Heart left ventricle (tissue), 16 donors: ENCODE measurements at regions not wholly inside any gene's neighbourhood (a gene's known extent, or its start where the extent isn't known, plus 50 kb on each side); places are given as distances from the start of the nearest gene placed in this dataset.
A peak's percentile ranks its signal among the peaks of the same experiment; 100 is the strongest.
"Not testable (repeated sequence)": the region's sequence is repeated elsewhere in the genome, so short reads cannot be mapped to it uniquely, and the experiment has no call there.

Experiments used
- ATAC-seq, 4 donors: fragments of 200-7000 bp; cut with Tn5 transposase; one replicate each; pipeline ENCODE4 v1.9.1; 2020 to 2022; ENCODE audit warnings: moderate library complexity in 4 of 4, mild to moderate bottlenecking in 3 of 4, moderate number of reproducible peaks in 1 of 4
- DNase-seq, 5 donors: peaks; one replicate each; pipeline ENCODE4 v3.0.0-alpha.2; 2020
- H3K27ac ChIP-seq, 12 donors: fragments of 200-600 bp; sonication (generic) in 4 of 12; one replicate each; pipeline versions ENCODE4 v1.5.0 to v1.8.0; 2016 to 2022; ENCODE audit warnings: mild to moderate bottlenecking in 2 of 12
- H3K27me3 ChIP-seq, 9 donors: fragments of 200-600 bp; sonication (generic) in 2 of 9; one replicate each; pipeline versions ENCODE4 v1.5.1 to v1.8.0; 2016 to 2022; ENCODE audit warnings: mild to moderate bottlenecking in 3 of 9
- H3K36me3 ChIP-seq, 9 donors: fragments of 200-600 bp; sonication (generic) in 2 of 9; one replicate each; pipeline versions ENCODE4 v1.5.0 to v1.8.0; 2018 to 2022; ENCODE audit warnings: mild to moderate bottlenecking in 2 of 9
- H3K4me1 ChIP-seq, 12 donors: fragments of 200-600 bp; sonication (generic) in 4 of 12; one replicate each; pipeline versions ENCODE4 v1.5.0 to v1.8.0; 2016 to 2022; ENCODE audit warnings: mild to moderate bottlenecking in 3 of 12
- H3K4me3 ChIP-seq, 12 donors: fragments of 200-600 bp; sonication (generic) in 4 of 12; one replicate each; pipeline versions ENCODE4 v1.5.0 to v1.8.0; 2017 to 2022; ENCODE audit warnings: mild to moderate bottlenecking in 9 of 12, moderate library complexity in 4 of 12
- H3K9me3 ChIP-seq, 12 donors: fragments of 200-600 bp; sonication (generic) in 4 of 12; one replicate each; pipeline versions ENCODE4 v1.5.0 to v1.8.0; 2016 to 2022; ENCODE audit warnings: mild to moderate bottlenecking in 1 of 12
- POLR2A ChIP-seq, 2 donors: fragments of 450-650 bp; IDR thresholded peaks; one replicate each; pipeline ENCODE4 v1.6.1; 2017; ENCODE audit warnings: antibody characterized with exemption in 2 of 2, mild to moderate bottlenecking in 2 of 2, moderate library complexity in 2 of 2
- WGBS, 4 donors: extraction: QIAGEN DNeasy Blood & Tissue Kit in 2 of 4; methylation state at CpG; one replicate each; pipeline versions ENCODE4 v1.1.5 to v1.1.7; 2013 to 2018; 5-methylcytosine and 5-hydroxymethylcytosine counted together
- intact Hi-C, 10 donors: fragments of 100-400 bp; cut with DNase I; formaldehyde crosslinking; loops; one replicate each; pipeline versions ENCODE4 v1.11.1 to v1.14.2; 2022
- TF ChIP-seq, protein P1 (sequence below), 12 donors: fragments of 200-600 bp; sonication (generic) in 4 of 12; IDR thresholded peaks; one replicate each; pipeline versions ENCODE4 v1.5.0 to v1.8.0; 2018 to 2022; ENCODE audit warnings: antibody characterized with exemption in 12 of 12, mild to moderate bottlenecking in 5 of 12
- donor health status: ischemic (EF 13 %, LVEDD 7.1; RV severe dilation, severe dysfunction).
- donor health status: healthy with polysubstance abuse.
- donor health status: DM: no; HTN: yes; CAD: no.
- donor health status: DM: no; HTN: no; CAD: no.
- donor health status: ischemic (EF 25% LVEDD 6.9; RV normal size, moderate dysfunction).
- donor health status: ischemic (EF 25% LVEDD 5.7; RV mildly dilated, moderate dysfunction).
- donor health status: healthy.
- donor health status: DM: yes; HTN: yes; CAD: no.
- donor health status: ischemic (EF 35%, LVEDD 5.7; RV mildly dilated, moderate dysfunction).
- donor health status: nonischemic (EF 11% LVEDD 7.7; RV severe dilation, severe dysfunction).
- donor health status: DM: yes; HTN: yes; CAD: no.
- donor health status: PGD.
- donor health status: ischemic (EF 29% LVEDD 5.4; RV normal size, mild dysfunction).
- donor health status: nonischemic (EF 23%, LVEDD 6.1; RV moderate dilation, normal function).

DNA sequence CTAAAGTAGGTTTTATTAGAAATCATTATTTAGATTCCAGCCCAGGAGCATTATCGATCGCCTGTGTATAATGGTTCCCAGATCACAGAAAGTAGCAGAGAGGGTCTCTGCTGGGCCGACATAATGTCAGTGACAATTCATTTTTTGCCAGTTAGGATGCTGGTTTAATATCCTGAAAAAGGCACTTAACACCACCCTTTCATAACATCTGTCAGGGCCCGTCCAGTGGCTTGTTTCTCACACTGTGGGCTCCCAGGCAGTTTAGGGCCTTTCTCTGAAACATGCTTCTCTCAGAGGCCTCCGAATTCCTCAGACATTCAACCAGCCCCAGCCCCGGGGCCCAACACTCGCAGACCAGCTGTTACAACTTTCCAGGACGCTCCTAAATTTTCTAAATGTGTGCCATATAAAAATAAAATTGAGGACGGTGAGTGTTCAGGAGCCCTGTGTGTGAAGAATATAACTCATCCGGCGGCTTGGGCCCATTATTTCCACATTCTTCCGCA is 108.6 kb upstream of the EYA4 start:
- intact Hi-C loops = loop anchor here in 2 of 10 donors (10.0 kb wide), 2 partner anchors 68 to 168 kb away; no protein-coding TSS in a partner anchor
- no peaks in the 10 kb centered on the region for H3K27me3 ChIP-seq
- no peaks in the 10 kb centered on the region for H3K9me3 ChIP-seq
- peaks cover 0 to 27% (median 1%) of the 10 kb centered on the region in 12 donors for H3K4me1 ChIP-seq
- no peak overlapping the region for H3K4me3 ChIP-seq
- TF ChIP-seq, protein P1, sequence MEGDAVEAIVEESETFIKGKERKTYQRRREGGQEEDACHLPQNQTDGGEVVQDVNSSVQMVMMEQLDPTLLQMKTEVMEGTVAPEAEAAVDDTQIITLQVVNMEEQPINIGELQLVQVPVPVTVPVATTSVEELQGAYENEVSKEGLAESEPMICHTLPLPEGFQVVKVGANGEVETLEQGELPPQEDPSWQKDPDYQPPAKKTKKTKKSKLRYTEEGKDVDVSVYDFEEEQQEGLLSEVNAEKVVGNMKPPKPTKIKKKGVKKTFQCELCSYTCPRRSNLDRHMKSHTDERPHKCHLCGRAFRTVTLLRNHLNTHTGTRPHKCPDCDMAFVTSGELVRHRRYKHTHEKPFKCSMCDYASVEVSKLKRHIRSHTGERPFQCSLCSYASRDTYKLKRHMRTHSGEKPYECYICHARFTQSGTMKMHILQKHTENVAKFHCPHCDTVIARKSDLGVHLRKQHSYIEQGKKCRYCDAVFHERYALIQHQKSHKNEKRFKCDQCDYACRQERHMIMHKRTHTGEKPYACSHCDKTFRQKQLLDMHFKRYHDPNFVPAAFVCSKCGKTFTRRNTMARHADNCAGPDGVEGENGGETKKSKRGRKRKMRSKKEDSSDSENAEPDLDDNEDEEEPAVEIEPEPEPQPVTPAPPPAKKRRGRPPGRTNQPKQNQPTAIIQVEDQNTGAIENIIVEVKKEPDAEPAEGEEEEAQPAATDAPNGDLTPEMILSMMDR (IDR thresholded peaks at IDR 0.05) = no peak
- no peak for TF ChIP-seq POLR2A (IDR thresholded peaks at IDR 0.05)
- H3K27ac ChIP-seq = peak overlapping the region in 4 of 12 donors; percentile 63 to 86 (median 80)
- no peak for ATAC-seq
- 84 to 87% (median 86%) methylated on average over 12 of the region's 12 CpGs for WGBS, 4 donors
- no peak for DNase-seq
- H3K36me3 ChIP-seq = no peaks in the 10 kb centered on the region

DNA sequence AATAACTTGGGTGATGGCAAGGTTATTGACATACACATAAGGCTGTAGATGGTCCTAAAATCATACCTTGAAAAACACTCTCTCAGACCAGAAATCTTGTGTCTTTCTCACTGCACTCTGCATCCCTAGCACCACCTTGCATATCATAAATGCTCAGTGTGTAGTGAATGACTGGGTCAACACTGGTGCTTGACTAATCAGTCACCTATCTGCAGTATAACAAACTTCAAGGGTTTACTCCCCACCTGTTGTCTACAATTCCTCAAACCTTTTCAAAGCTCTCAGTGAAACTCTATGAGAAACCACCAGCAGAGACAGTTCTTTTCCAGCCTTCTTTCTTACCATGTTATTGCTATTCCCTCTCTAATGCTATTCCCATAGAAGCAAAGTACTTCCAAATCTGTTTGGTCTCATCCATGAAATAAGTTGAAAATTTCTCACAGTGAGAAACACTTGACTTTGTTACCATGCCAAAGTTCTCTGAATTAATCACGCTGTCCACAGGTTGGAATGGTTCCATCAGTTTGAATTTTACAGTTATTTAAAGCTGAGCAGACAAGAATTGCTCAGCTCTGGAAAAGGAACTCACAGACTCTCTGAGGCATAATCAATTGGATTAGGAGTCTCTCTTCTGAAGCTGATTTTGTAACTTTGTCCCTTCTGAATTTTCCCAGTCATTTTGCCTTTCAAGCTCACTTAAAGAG is 104.8 kb upstream of the EYA4 start:
- Histone ChIP-seq H3K4me3 (no peak overlapping the region), H3K4me1 (peaks cover 0 to 10% (median 0%) of the 10 kb centered on the region in 12 donors), H3K27ac (no peak overlapping the region), H3K9me3 (peaks cover 0 to 7% (median 0%) of the 10 kb centered on the region in 12 donors), H3K36me3 (no peaks in the 10 kb centered on the region), H3K27me3 (no peaks in the 10 kb centered on the region)
- intact Hi-C loops = loop anchor here in 2 of 10 donors (10.0 kb wide), 2 partner anchors 72 to 172 kb away; no protein-coding TSS in a partner anchor
- ATAC-seq (peak in 1 of 4 donors; percentile 20), DNase-seq (no peak)
- TF ChIP-seq, protein P1 (IDR thresholded peaks at IDR 0.05) = no peak
- TF ChIP-seq POLR2A (IDR thresholded peaks at IDR 0.05) = no peak
- WGBS, 4 donors = 5 to 22% (median 11%) methylated on average over 1 of the region's 1 CpG

DNA sequence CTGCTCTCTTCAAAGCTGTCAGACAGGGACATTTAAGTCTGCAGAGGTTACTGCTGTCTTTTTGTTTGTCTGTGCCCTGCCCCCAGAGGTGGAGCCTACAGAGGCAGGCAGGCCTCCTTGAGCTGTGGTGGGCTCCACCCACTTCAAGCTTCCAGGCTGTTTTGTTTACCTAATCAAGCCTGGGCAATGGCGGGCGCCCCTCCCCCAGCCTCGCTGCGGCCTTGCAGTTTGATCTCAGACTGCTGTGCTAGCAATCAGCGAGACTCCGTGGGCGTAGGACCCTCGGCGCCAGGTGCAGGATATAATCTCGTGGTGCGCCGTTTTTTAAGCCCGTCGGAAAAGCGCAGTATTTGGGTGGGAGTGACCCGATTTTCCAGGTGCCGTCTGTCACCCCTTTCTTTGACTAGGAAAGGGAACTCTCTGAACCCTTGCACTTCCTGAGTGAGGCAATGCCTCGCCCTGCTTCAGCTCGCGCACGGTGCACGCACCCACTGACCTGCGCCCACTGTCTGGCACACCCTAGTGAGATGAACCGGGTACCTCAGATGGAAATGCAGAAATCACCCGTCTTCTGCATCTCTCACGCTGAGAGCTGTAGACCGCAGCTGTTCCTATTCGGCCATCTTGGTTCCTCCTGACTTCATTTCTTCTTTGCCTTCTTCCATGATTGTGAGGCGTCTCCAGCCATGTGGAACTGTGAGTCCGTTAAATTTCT is 93.5 kb upstream of the EYA4 start:
- H3K27ac ChIP-seq, H3K9me3 ChIP-seq, H3K4me3 ChIP-seq, H3K4me1 ChIP-seq, H3K36me3 ChIP-seq, DNase-seq, intact Hi-C loops, ATAC-seq, H3K27me3 ChIP-seq: not testable (repeated sequence)
- 84 to 93% (median 91%) methylated on average over 30 of the region's 30 CpGs for WGBS, 4 donors

DNA sequence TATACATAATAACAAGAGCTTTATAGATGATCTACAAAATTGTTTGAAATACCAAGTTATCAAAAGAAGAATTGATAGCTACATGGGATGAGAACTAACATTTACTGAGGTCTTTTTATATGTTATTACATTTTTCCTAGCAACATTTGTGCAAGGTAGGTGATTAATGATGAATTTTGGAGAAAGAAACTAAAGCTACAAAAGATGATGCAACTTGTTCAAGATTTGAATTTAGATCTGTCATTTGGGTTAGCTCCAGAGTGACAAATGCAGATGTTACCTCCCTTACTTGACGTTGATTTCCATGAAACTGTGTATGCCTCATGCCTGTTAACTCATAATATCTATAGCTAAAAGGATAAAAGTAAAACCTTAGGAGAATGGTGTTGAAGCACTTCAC is 84.5 kb upstream of the EYA4 start:
- Histone ChIP-seq H3K27ac (no peak overlapping the region), H3K9me3 (peaks cover 0 to 6% (median 0%) of the 10 kb centered on the region in 12 donors), H3K4me1 (no peaks in the 10 kb centered on the region), H3K4me3 (no peak overlapping the region), H3K27me3 (no peaks in the 10 kb centered on the region), H3K36me3 (no peaks in the 10 kb centered on the region)
- ATAC-seq = no peak
- DNase-seq = no peak
- intact Hi-C loops = loop anchor here in 1 of 10 donors (10.0 kb wide), 1 partner anchor 592 kb away; no protein-coding TSS in a partner anchor
- TF ChIP-seq, protein P1 (IDR thresholded peaks at IDR 0.05) = no peak
- no peak for TF ChIP-seq POLR2A (IDR thresholded peaks at IDR 0.05)
- WGBS, 4 donors = 72 to 84% (median 74%) methylated on average over 1 of the region's 1 CpG
